C4-2B (cell line): ENCODE measurements at regions not wholly inside any gene's neighbourhood (a gene's known extent, or its start where the extent isn't known, plus 50 kb on each side); places are given as distances from the start of the nearest gene placed in this dataset.

ENCODE experiments used
- CTCF ChIP-seq: fragments of 450-650 bp; conservative IDR thresholded peaks from 2 replicates; pipeline ENCODE4 v1.5.1; 2017; ENCODE audit warnings: mild to moderate bottlenecking
- ZFX ChIP-seq: fragments of 450-650 bp; IDR thresholded peaks from 2 replicates; pipeline ENCODE4 v1.6.1; 2017

- TF ChIP-seq CTCF (no peak), ZFX (no peak)
These were observed 815.7 kb downstream of the BRD1 start for GRCh38 chr22:49011769-49012648.
